Trophoblast cell (in vitro differentiated cells and primary cell): ENCODE measurements at regions not wholly inside any gene's neighbourhood (a gene's known extent, or its start where the extent isn't known, plus 50 kb on each side); places are given as distances from the start of the nearest gene placed in this dataset.

Experiments
- DNase-seq, 2 donors: peaks; one replicate each; pipeline ENCODE4 v3.0.0-alpha.2; 2016
- H2AFZ ChIP-seq: 2 replicates; pipeline ENCODE4 v1.6.1; 2013; ENCODE audit warnings: low read length, moderate library complexity, mild to moderate bottlenecking; ENCODE audit not compliant: insufficient read depth, poor library complexity
- H2AK5ac ChIP-seq: 2 replicates; pipeline ENCODE4 v1.6.1; 2013; ENCODE audit warnings: mild to moderate bottlenecking, low read length
- H2BK120ac ChIP-seq: 2 replicates; pipeline ENCODE4 v1.6.1; 2013; ENCODE audit warnings: low read length, mild to moderate bottlenecking, moderate library complexity; ENCODE audit not compliant: insufficient read depth, poor library complexity
- H2BK12ac ChIP-seq: 2 replicates; pipeline ENCODE4 v1.6.1; 2013; ENCODE audit warnings: mild to moderate bottlenecking, low read length, moderate library complexity
- H2BK5ac ChIP-seq: 2 replicates; pipeline ENCODE4 v1.6.1; 2013; ENCODE audit warnings: low read length, low read depth, moderate library complexity, mild to moderate bottlenecking; ENCODE audit not compliant: poor library complexity
- H3K14ac ChIP-seq: 2 replicates; pipeline ENCODE4 v1.6.1; 2013; ENCODE audit warnings: mild to moderate bottlenecking, low read length
- H3K18ac ChIP-seq: 2 replicates; pipeline ENCODE4 v1.6.1; 2013; ENCODE audit warnings: mild to moderate bottlenecking, low read length
- H3K23ac ChIP-seq: 2 replicates; pipeline ENCODE4 v1.6.1; 2013; ENCODE audit warnings: low read length
- H3K27ac ChIP-seq: 2 replicates; pipeline ENCODE4 v1.5.1; 2013; ENCODE audit warnings: low read depth, mild to moderate bottlenecking, inconsistent platforms, low read length, moderate library complexity
- H3K27me3 ChIP-seq: 2 replicates; pipeline ENCODE4 v1.6.1; 2013; ENCODE audit warnings: inconsistent platforms, mild to moderate bottlenecking, low read length, moderate library complexity; ENCODE audit not compliant: insufficient read depth
- H3K36me3 ChIP-seq, 2 experiments: 1 replicate in 1 of 2; 2 replicates in 1 of 2; pipeline ENCODE4 v1.6.1; 2013; ENCODE audit warnings: low read length in 2 of 2, mild to moderate bottlenecking in 2 of 2, moderate library complexity in 1 of 2; ENCODE audit not compliant: insufficient read depth in 2 of 2, control insufficient read depth in 1 of 2
- H3K4ac ChIP-seq: 2 replicates; pipeline ENCODE4 v1.6.1; 2013; ENCODE audit warnings: low read depth, mild to moderate bottlenecking, low read length, moderate library complexity
- H3K4me1 ChIP-seq, 2 experiments: 1 replicate in 1 of 2; 2 replicates in 1 of 2; pipeline ENCODE4 v1.6.1; 2013; ENCODE audit warnings: low read length in 2 of 2, mild to moderate bottlenecking in 2 of 2, moderate library complexity in 1 of 2; ENCODE audit not compliant: insufficient read depth in 2 of 2, control insufficient read depth in 1 of 2
- H3K4me2 ChIP-seq: 2 replicates; pipeline ENCODE4 v1.6.1; 2013; ENCODE audit warnings: inconsistent platforms, mild to moderate bottlenecking, low read length, moderate library complexity
- H3K4me3 ChIP-seq: 2 replicates; pipeline ENCODE4 v1.5.1; 2013; ENCODE audit warnings: mild to moderate bottlenecking, low read depth, low read length, inconsistent platforms
- H3K79me1 ChIP-seq: one replicate; pipeline ENCODE4 v1.6.1; 2013; ENCODE audit warnings: low read length
- H3K79me2 ChIP-seq: 2 replicates; pipeline ENCODE4 v1.6.1; 2013; ENCODE audit warnings: low read length, mild to moderate bottlenecking; ENCODE audit not compliant: control insufficient read depth, insufficient read depth, poor library complexity
- H3K9ac ChIP-seq: 2 replicates; pipeline ENCODE4 v1.6.1; 2013; ENCODE audit warnings: mild to moderate bottlenecking, low read length
- H3K9me3 ChIP-seq: 2 replicates; pipeline ENCODE4 v1.6.1; 2013; ENCODE audit warnings: low read depth, mild to moderate bottlenecking, control low read depth, inconsistent platforms, low read length; ENCODE audit not compliant: insufficient read depth
- H4K12ac ChIP-seq: 2 replicates; pipeline ENCODE4 v1.6.1; 2013; ENCODE audit warnings: low read depth, mild to moderate bottlenecking, low read length, moderate library complexity
- H4K8ac ChIP-seq: 2 replicates; pipeline ENCODE4 v1.6.1; 2013; ENCODE audit warnings: low read depth, mild to moderate bottlenecking, low read length, moderate library complexity
- H4K91ac ChIP-seq: one replicate; pipeline ENCODE4 v1.6.1; 2013; ENCODE audit warnings: low read depth, mild to moderate bottlenecking, low read length, moderate library complexity
- WGBS: extraction: QIAGEN DNeasy Blood & Tissue Kit; methylation state at CpG from one replicate; pipeline ENCODE4 v1.1.7; 2013; ENCODE audit warnings: missing lambda C conversion rate; ENCODE audit not compliant: insufficient read length, insufficient coverage; ENCODE audit errors: extremely low coverage; 5-methylcytosine and 5-hydroxymethylcytosine counted together

DNA sequence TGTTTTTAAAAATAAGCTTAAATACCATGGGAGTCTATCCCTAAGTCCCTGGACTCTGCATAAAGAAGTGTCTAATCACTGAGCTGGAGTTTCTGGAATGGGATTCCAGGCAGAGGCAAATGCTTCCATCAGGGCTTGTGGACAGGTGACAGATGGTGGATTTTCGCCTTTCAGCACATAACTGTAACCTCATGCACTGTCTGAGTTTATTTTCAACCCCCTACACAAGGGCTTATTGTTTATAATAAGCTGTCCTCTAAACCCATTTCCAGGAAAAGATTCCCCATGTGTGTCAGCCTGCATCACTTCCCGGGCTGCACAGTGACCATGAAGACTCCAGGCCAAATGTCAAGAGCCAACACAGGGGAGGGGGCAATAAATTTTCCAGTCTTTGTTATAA, 264.0 kb downstream of the PIK3R1 start:
- H3K27ac ChIP-seq, result no peak overlapping the region
- H4K91ac ChIP-seq, result no peak overlapping the region
- no CpG with 5 or more reads among the region's 2 CpGs for WGBS
- H3K79me1 ChIP-seq, result no peaks in the 10 kb centered on the region
- DNase-seq, result no peak
- H3K4me3 ChIP-seq, result no peak overlapping the region
- no peak overlapping the region for H3K23ac ChIP-seq
- H3K4me2 ChIP-seq, result no peak overlapping the region
- H4K8ac ChIP-seq, result no peak overlapping the region
- H3K18ac ChIP-seq, result no peak overlapping the region
- no peaks in the 10 kb centered on the region for H3K27me3 ChIP-seq
- H3K14ac ChIP-seq, result no peak overlapping the region
- H3K9ac ChIP-seq, result no peak overlapping the region
- no peaks in the 10 kb centered on the region for H3K79me2 ChIP-seq
- no peaks in the 10 kb centered on the region for H3K4me1 ChIP-seq
- H3K4ac ChIP-seq, result no peak overlapping the region
- no peak overlapping the region for H2BK120ac ChIP-seq
- H2BK5ac ChIP-seq, result no peak overlapping the region
- no peaks in the 10 kb centered on the region for H3K9me3 ChIP-seq
- no peak overlapping the region for H2AK5ac ChIP-seq
- no peak overlapping the region for H4K12ac ChIP-seq
- no peak overlapping the region for H2BK12ac ChIP-seq
- H3K36me3 ChIP-seq, result no peaks in the 10 kb centered on the region
- no peak overlapping the region for H2AFZ ChIP-seq

DNA sequence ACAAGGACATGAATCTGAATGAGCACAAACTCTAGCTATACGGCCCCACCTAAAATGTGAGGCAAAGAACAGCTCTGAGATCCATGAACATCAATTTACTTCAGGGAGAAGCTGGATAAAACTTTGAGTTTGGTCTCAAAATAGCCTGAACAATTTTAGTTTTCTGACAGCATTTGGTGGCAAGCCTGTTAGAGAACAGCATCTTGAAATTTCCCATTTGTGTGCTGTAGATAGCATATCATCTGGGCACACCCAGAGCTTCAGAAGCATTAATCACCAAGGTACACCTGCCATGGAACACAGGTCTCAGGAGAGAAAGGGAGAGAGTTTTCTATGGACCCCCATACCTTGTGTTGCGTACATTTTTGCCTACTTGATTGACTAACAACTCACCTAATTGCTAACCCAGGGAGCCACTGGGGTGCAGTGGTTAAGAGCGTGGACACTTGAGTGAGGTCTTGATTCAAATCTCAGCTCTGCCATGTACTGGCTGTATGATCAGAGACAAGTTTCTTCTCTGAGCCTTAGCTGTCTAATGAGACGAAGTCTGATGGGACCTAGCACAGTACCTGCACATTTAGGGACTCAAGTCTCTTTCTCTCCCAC, 264.9 kb downstream of the PIK3R1 start:
- DNase-seq, result no peak
- H2AFZ ChIP-seq, result no peak overlapping the region
- H4K12ac ChIP-seq, result no peak overlapping the region
- no peak overlapping the region for H2BK120ac ChIP-seq
- H3K4me3 ChIP-seq, result no peak overlapping the region
- H4K91ac ChIP-seq, result no peak overlapping the region
- H3K27ac ChIP-seq, result no peak overlapping the region
- no peak overlapping the region for H3K14ac ChIP-seq
- no peak overlapping the region for H3K18ac ChIP-seq
- no peak overlapping the region for H3K4ac ChIP-seq
- no peak overlapping the region for H2BK5ac ChIP-seq
- H3K27me3 ChIP-seq, result no peaks in the 10 kb centered on the region
- H3K23ac ChIP-seq, result no peak overlapping the region
- no peaks in the 10 kb centered on the region for H3K4me1 ChIP-seq
- H3K9ac ChIP-seq, result no peak overlapping the region
- no CpG with 5 or more reads among the region's 4 CpGs for WGBS
- no peak overlapping the region for H3K4me2 ChIP-seq
- no peaks in the 10 kb centered on the region for H3K79me1 ChIP-seq
- no peak overlapping the region for H4K8ac ChIP-seq
- no peak overlapping the region for H2BK12ac ChIP-seq
- H2AK5ac ChIP-seq, result no peak overlapping the region
- H3K36me3 ChIP-seq, result no peaks in the 10 kb centered on the region
- H3K9me3 ChIP-seq, result no peaks in the 10 kb centered on the region
- no peaks in the 10 kb centered on the region for H3K79me2 ChIP-seq

DNA sequence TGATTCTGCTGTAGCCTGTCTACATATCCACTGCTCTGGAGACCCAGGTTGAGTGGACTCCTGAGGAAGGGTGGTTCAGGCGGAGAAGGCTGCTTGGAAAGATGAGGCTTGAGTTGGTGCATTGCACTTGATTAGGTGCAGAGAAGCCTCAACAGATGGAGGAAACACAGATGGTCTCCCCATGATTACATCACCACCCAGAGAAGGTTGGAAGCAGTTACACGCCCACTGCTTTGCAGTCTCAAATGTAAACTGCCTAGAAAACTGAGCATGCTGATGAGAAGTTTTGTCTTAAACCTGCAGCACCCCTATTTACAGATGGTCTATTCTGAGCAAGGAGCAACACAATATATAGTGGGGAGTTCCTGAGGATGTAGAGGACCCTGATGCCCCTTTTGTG, 266.6 kb downstream of the PIK3R1 start:
- Histone ChIP-seq H2AK5ac (no peak overlapping the region), H3K27me3 (no peaks in the 10 kb centered on the region), H3K27ac (no peak overlapping the region), H4K12ac (no peak overlapping the region), H3K79me1 (no peaks in the 10 kb centered on the region), H3K9me3 (no peaks in the 10 kb centered on the region), H3K23ac (no peak overlapping the region), H2BK120ac (no peak overlapping the region), H2AFZ (no peak overlapping the region), H3K4me1 (no peaks in the 10 kb centered on the region), H3K79me2 (no peaks in the 10 kb centered on the region), H3K4me3 (no peak overlapping the region), H2BK12ac (no peak overlapping the region), H3K18ac (no peak overlapping the region), H3K4ac (no peak overlapping the region), H3K14ac (no peak overlapping the region), H3K9ac (no peak overlapping the region), H4K8ac (no peak overlapping the region), H3K4me2 (no peak overlapping the region), H2BK5ac (no peak overlapping the region), H3K36me3 (no peaks in the 10 kb centered on the region), H4K91ac (no peak overlapping the region)
- no peak for DNase-seq
- whole genome bisulfite sequencing, result no CpG with 5 or more reads among the region's 2 CpGs

DNA sequence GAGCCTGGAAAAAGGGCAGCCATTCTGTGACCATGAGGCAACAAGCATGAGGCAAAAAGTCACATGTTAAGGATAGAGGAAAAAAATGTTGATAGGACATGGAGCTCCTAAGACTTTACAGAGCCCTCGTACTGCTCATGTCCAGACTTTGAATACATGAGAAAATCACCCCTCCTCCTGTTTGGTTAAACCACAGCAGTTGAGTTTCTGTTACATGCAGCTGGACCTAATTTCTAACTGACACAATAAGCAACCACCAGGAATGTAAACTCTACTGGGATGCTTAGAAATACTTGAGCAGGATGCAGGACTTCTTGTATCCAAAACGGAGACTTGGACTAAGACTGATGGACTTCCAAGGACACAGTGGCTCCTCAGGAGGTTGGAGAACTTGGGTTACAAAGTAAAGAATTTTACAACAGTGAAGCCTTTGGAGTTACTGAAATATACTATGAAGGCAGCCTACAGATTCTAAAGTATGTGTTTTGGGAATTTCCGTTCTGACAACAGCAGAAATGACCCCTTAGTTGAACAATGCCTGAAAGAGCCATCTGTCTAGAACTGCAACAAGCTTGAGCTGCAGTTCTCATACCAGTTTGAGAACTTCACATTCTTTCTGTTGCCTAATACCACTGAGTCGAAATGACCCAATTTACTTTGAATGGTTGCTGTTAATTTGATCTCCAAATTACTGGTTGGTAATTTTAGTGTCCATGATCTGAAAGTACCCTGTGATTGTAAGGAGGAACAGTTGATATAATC, 268.9 kb downstream of the PIK3R1 start:
- Histone ChIP-seq H3K4me3 (no peak overlapping the region), H2BK5ac (no peak overlapping the region), H2AFZ (no peak overlapping the region), H2AK5ac (no peak overlapping the region), H2BK120ac (no peak overlapping the region), H4K8ac (no peak overlapping the region), H3K4ac (no peak overlapping the region), H3K4me1 (no peaks in the 10 kb centered on the region), H3K79me1 (no peaks in the 10 kb centered on the region), H4K12ac (no peak overlapping the region), H3K27ac (no peak overlapping the region), H3K36me3 (no peaks in the 10 kb centered on the region), H3K18ac (no peak overlapping the region), H3K27me3 (no peaks in the 10 kb centered on the region), H3K79me2 (no peaks in the 10 kb centered on the region), H2BK12ac (no peak overlapping the region), H3K9me3 (no peaks in the 10 kb centered on the region), H4K91ac (no peak overlapping the region), H3K9ac (no peak overlapping the region), H3K14ac (no peak overlapping the region), H3K4me2 (no peak overlapping the region), H3K23ac (no peak overlapping the region)
- no CpG with 5 or more reads among the region's 4 CpGs for WGBS
- DNase-seq, result peak; percentile 57 to 90
